NCI-H1048 (cell line): ENCODE measurements at regions not wholly inside any gene's neighbourhood (a gene's known extent, or its start where the extent isn't known, plus 50 kb on each side); places are given as distances from the start of the nearest gene placed in this dataset.
"Not testable (repeated sequence)": the region's sequence is repeated elsewhere in the genome, so short reads cannot be mapped to it uniquely, and the experiment has no call there.

Experiments used
- DNase-seq: peaks from one replicate; lab custom pipeline; 2025; lab: John Stamatoyannopoulos, UW

GRCh38 chr2:185265747-185266146, 472.9 kb upstream of the FSIP2 start:
- no peak for DNase-seq

- DNase-seq: no peak
These were observed 470.0 kb upstream of the FSIP2 start for GRCh38 chr2:185268651-185269050.

- no peak for DNase-seq
These were observed 463.7 kb upstream of the FSIP2 start for GRCh38 chr2:185274718-185275484.

GRCh38 chr2:185275979-185276378, 462.6 kb upstream of the FSIP2 start:
- not testable (repeated sequence) for DNase-seq

GRCh38 chr2:185278761-185279160, 459.8 kb upstream of the FSIP2 start:
- DNase-seq: no peak

- no peak for DNase-seq
These were observed 458.6 kb upstream of the FSIP2 start for GRCh38 chr2:185279999-185280398.

- no peak for DNase-seq
These were observed 453.9 kb upstream of the FSIP2 start for GRCh38 chr2:185284696-185285095.

GRCh38 chr2:185290012-185290411, 448.6 kb upstream of the FSIP2 start:
- not testable (repeated sequence) for DNase-seq

- no peak for DNase-seq
These were observed 447.5 kb upstream of the FSIP2 start for GRCh38 chr2:185291035-185291647.

GRCh38 chr2:185299867-185300266, 438.7 kb upstream of the FSIP2 start:
- no peak for DNase-seq

- DNase-seq: no peak
These were observed 432.5 kb upstream of the FSIP2 start for GRCh38 chr2:185306119-185306518.

- no peak for DNase-seq
These were observed 422.2 kb upstream of the FSIP2 start for GRCh38 chr2:185316383-185316782.

- DNase-seq: no peak
These were observed 420.3 kb upstream of the FSIP2 start for GRCh38 chr2:185318271-185318724.

GRCh38 chr2:185335879-185336278, 402.7 kb upstream of the FSIP2 start:
- no peak for DNase-seq

GRCh38 chr2:185337033-185337432, 401.6 kb upstream of the FSIP2 start:
- no peak for DNase-seq

GRCh38 chr2:185338104-185338503, 400.5 kb upstream of the FSIP2 start:
- DNase-seq: no peak

GRCh38 chr2:185347445-185347844, 391.2 kb upstream of the FSIP2 start:
- no peak for DNase-seq

GRCh38 chr2:185360776-185361175, 377.8 kb upstream of the FSIP2 start:
- no peak for DNase-seq

- no peak for DNase-seq
These were observed 366.4 kb upstream of the FSIP2 start for GRCh38 chr2:185372188-185372587.

- DNase-seq: no peak
These were observed 365.4 kb upstream of the FSIP2 start for GRCh38 chr2:185373229-185373628.

GRCh38 chr2:185374878-185375277, 363.7 kb upstream of the FSIP2 start:
- no peak for DNase-seq

- DNase-seq: no peak
These were observed 362.9 kb upstream of the FSIP2 start for GRCh38 chr2:185375731-185376130.

GRCh38 chr2:185381631-185382030, 357.0 kb upstream of the FSIP2 start:
- DNase-seq: no peak
